ENCODE measurements at regions not wholly inside any gene's neighbourhood (a gene's known extent, or its start where the extent isn't known, plus 50 kb on each side); places are given as distances from the start of the nearest gene placed in this dataset.

DNA sequence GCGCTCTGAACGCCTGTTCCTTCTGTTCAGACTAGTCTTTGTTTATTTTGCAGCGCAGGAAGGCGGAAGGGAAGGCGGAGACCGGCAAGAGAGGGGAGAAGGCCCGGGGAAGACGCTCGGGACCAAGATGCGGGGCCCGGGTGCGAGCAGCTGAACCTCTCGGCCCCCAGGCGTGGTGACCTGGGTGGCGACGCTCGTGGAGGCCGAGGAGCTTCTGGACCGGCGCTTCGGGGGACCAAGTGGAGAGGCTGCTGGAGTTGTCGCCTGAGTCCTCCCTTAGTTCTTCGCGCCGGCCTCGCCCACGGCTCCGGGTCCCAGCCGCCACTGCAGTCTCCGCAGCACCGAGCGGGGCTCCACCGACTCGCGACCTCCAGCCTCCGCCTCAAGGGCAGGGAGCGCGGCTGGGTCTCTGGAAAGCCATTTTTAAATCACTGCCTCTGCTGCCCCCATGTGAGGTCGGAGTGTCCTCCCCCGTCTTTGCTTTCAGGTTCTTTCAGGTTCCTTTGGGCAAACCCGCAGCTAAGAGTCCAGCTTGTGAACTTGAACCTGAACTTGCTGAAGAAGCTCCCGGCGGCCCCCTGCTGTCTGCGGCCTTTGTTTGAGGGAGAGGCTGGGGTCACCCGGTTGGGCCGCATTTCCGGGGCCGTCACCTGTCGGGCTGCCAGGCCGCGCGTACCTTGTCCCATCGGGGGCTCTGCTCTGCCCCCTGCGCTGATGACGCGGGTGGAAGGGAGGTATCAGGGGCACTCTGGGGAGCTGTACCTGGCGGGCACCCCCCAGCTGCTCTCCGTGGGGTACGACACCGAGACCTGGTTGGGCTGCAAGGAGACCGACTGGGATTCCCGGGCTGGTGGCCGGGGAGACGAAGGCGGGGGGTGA lies 136.0 kb downstream of the KIF20B start:
- H3K9me3 ChIP-seq (ENCODE audit: control insufficient read depth, low read length), result no peaks in the 10 kb centered on the region
- peak overlapping the region; percentile 52 for H3K4me2 ChIP-seq (ENCODE audit: low read length)
- no peak overlapping the region for H3K27ac ChIP-seq
- TF ChIP-seq CTCF (IDR thresholded peaks at IDR 0.05), result no peak
- no peaks in the 10 kb centered on the region for H3K79me2 ChIP-seq
- H3K9ac ChIP-seq, result no peak overlapping the region
- no peaks in the 10 kb centered on the region for H3K27me3 ChIP-seq (ENCODE audit: control insufficient read depth, insufficient read depth, low read length)
- peak overlapping the region; percentile 80 for H2AFZ ChIP-seq
- H3K4me1 ChIP-seq, result no peaks in the 10 kb centered on the region
- peak overlapping the region; percentile 38 for H3K4me3 ChIP-seq (ENCODE audit: low read depth, low read length)
- no peaks in the 10 kb centered on the region for H3K36me3 ChIP-seq (ENCODE audit: control insufficient read depth, insufficient read depth, low read length)

GRCh38 chr10:89838044-89838615 lies 136.7 kb downstream of the KIF20B start:
- Histone ChIP-seq H3K4me2 (ENCODE audit: low read length) (peak overlapping the region; percentile 52), H2AFZ (peak overlapping the region; percentile 80), H3K9me3 (ENCODE audit: control insufficient read depth, low read length) (no peaks in the 10 kb centered on the region), H3K9ac (no peak overlapping the region), H3K4me1 (no peaks in the 10 kb centered on the region), H3K79me2 (no peaks in the 10 kb centered on the region), H3K27me3 (ENCODE audit: control insufficient read depth, insufficient read depth, low read length) (no peaks in the 10 kb centered on the region), H3K27ac (no peak overlapping the region), H3K36me3 (ENCODE audit: control insufficient read depth, insufficient read depth, low read length) (no peaks in the 10 kb centered on the region), H3K4me3 (ENCODE audit: low read depth, low read length) (no peak overlapping the region)
- TF ChIP-seq CTCF (IDR thresholded peaks at IDR 0.05), result no peak

DNA sequence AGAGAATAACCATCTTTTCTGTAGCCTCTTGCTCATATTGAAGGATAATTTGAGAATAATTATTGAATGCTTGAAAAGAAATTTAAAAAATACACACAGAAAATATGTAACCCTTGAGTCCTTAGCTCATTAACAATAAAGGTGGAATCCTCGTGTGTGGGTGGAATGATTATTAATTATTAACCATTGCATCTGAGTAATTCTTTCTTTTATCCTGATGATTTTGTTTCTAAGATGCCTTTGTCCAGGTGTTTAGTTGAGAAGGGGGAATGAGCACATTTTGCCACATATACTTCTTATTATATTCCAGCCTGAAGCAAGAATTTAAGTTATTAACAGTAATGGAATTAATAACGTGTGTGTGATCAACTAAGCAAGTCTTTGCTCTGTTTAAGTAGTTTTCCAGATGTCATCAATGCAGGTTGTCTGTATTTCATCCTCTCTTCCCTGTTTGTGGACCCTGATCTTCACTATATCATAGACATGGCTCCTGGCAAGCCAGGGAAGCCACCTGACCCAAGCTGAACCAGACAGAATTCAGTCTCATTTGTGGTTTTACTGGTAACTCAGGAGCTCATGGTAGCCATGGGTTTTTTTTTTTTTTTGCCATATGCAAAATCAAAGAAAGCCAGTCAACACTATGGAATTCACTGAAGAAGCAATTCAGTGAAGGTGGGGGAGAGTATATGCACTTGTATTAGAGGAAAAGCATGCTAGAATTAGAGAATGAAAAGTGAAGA lies 144.3 kb downstream of the KIF20B start:
- no peak overlapping the region for H3K27ac ChIP-seq
- no peaks in the 10 kb centered on the region for H3K4me1 ChIP-seq
- no peak overlapping the region for H2AFZ ChIP-seq
- TF ChIP-seq CTCF (IDR thresholded peaks at IDR 0.05), result no peak
- H3K4me3 ChIP-seq (ENCODE audit: low read depth, low read length), result no peak overlapping the region
- no peaks in the 10 kb centered on the region for H3K27me3 ChIP-seq (ENCODE audit: control insufficient read depth, insufficient read depth, low read length)
- no peak overlapping the region for H3K9ac ChIP-seq
- H3K36me3 ChIP-seq (ENCODE audit: control insufficient read depth, insufficient read depth, low read length), result no peaks in the 10 kb centered on the region
- H3K9me3 ChIP-seq (ENCODE audit: control insufficient read depth, low read length), result no peaks in the 10 kb centered on the region
- no peak overlapping the region for H3K4me2 ChIP-seq (ENCODE audit: low read length)
- H3K79me2 ChIP-seq, result no peaks in the 10 kb centered on the region

DNA sequence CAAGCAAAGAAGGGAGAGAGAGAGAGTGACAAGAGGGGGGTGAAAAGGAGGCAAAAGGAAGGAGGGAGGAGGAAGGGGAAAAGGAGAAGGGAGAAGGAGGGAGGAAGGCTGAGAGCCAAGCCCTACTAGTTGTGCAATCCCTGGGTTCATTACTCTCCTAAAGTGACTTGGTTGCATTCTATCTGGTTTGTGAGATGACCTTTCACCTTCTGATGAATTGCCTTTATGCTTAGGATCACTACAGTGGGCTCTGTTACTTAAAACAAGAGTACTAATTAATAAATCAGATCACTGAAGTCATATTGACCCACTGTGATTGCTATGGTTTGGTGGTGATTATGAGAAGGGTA lies 144.9 kb downstream of the KIF20B start:
- no peaks in the 10 kb centered on the region for H3K9me3 ChIP-seq (ENCODE audit: control insufficient read depth, low read length)
- H2AFZ ChIP-seq, result no peak overlapping the region
- TF ChIP-seq CTCF (IDR thresholded peaks at IDR 0.05), result no peak
- H3K4me1 ChIP-seq, result no peaks in the 10 kb centered on the region
- H3K27ac ChIP-seq, result no peak overlapping the region
- H3K9ac ChIP-seq, result no peak overlapping the region
- H3K36me3 ChIP-seq (ENCODE audit: control insufficient read depth, insufficient read depth, low read length), result no peaks in the 10 kb centered on the region
- no peak overlapping the region for H3K4me3 ChIP-seq (ENCODE audit: low read depth, low read length)
- no peaks in the 10 kb centered on the region for H3K79me2 ChIP-seq
- H3K27me3 ChIP-seq (ENCODE audit: control insufficient read depth, insufficient read depth, low read length), result no peaks in the 10 kb centered on the region
- H3K4me2 ChIP-seq (ENCODE audit: low read length), result no peak overlapping the region

All from parathyroid adenoma (tissue), 2 donors.